Chondrocyte (in vitro differentiated cells): ENCODE measurements at regions not wholly inside any gene's neighbourhood (a gene's known extent, or its start where the extent isn't known, plus 50 kb on each side); places are given as distances from the start of the nearest gene placed in this dataset.

Experiments used
- DNase-seq: peaks from one replicate; pipeline ENCODE4 v3.0.0; 2021; ENCODE audit warnings: mixed read lengths, low spot score
- H3K27ac Mint-ChIP-seq: one replicate; pipeline ENCODE4 v1.8.0; 2021; ENCODE audit warnings: mild to moderate bottlenecking, moderate library complexity, mixed read lengths; ENCODE audit not compliant: unreplicated experiment
- H3K27me3 Mint-ChIP-seq: 2 replicates; pipeline ENCODE4 v1.8.0; 2021; ENCODE audit warnings: low read depth, mixed read lengths
- H3K36me3 Mint-ChIP-seq: 2 replicates; pipeline ENCODE4 v1.8.0; 2021; ENCODE audit warnings: low read depth, mixed read lengths
- H3K4me1 Mint-ChIP-seq: 2 replicates; pipeline ENCODE4 v1.8.0; 2021; ENCODE audit warnings: low read depth, mild to moderate bottlenecking, mixed read lengths
- H3K4me3 Mint-ChIP-seq: one replicate; pipeline ENCODE4 v1.8.0; 2021; ENCODE audit warnings: mild to moderate bottlenecking, moderate library complexity, mixed read lengths; ENCODE audit not compliant: unreplicated experiment
- H3K9me3 Mint-ChIP-seq: 2 replicates; pipeline ENCODE4 v1.8.0; 2021; ENCODE audit warnings: low read depth, mixed read lengths
- TF ChIP-seq, protein P1 (sequence below): fragments of 200-600 bp; sonication (generic); IDR thresholded peaks from 2 replicates; pipeline ENCODE4 v1.5.0; 2021; ENCODE audit warnings: antibody characterized with exemption, mild to moderate bottlenecking, moderate library complexity

DNA sequence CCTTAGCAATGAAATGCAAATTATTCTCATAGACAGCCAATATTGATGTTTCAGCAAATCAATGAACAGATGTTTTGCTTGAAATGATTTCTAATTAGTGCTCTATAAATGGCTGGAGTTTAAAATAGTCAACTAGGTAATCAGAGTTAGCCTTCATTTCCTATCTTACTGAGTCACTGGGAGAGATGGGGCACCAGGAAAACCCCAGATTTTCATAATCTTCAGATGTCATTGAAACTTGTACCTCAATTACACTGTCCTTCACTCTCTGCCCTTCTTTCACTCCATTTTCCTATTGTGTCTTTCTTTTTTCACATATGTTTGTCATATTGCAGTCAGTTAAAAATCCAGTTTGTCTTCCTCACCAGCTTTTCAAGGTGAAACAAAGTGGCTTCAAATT is 92.7 kb downstream of the C12orf75 start:
- DNase-seq, result no peak
- Mint-ChIP-seq H3K27ac (no peak overlapping the region), H3K36me3 (peaks cover 5% of the 10 kb centered on the region), H3K4me1 (peaks cover 66% of the 10 kb centered on the region), H3K9me3 (peaks cover 3% of the 10 kb centered on the region), H3K4me3 (no peak overlapping the region), H3K27me3 (no peaks in the 10 kb centered on the region)
- TF ChIP-seq, protein P1, sequence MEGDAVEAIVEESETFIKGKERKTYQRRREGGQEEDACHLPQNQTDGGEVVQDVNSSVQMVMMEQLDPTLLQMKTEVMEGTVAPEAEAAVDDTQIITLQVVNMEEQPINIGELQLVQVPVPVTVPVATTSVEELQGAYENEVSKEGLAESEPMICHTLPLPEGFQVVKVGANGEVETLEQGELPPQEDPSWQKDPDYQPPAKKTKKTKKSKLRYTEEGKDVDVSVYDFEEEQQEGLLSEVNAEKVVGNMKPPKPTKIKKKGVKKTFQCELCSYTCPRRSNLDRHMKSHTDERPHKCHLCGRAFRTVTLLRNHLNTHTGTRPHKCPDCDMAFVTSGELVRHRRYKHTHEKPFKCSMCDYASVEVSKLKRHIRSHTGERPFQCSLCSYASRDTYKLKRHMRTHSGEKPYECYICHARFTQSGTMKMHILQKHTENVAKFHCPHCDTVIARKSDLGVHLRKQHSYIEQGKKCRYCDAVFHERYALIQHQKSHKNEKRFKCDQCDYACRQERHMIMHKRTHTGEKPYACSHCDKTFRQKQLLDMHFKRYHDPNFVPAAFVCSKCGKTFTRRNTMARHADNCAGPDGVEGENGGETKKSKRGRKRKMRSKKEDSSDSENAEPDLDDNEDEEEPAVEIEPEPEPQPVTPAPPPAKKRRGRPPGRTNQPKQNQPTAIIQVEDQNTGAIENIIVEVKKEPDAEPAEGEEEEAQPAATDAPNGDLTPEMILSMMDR, result no peak

DNA sequence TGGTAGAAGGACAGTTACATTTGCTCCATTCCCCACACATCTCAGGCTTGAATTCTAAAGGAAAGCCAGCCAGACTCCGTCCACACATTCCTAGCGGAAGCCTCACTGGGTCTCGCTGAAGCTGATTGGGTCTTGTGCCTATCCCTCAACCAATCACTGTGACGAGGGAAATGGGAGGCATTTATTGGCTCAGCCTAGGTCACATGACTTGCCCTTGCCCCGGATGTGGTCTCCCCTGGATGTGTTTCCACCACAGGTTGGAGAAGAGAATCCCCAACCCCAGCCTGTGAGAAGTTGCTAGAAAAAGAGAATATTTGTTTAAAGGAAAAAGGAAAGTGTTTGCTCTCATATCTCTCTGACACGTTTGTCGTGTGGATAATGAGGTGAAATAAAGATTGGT is 93.4 kb downstream of the C12orf75 start:
- Mint-ChIP-seq H3K36me3 (peaks cover 5% of the 10 kb centered on the region), H3K9me3 (peaks cover 4% of the 10 kb centered on the region), H3K27me3 (no peaks in the 10 kb centered on the region), H3K27ac (no peak overlapping the region), H3K4me3 (no peak overlapping the region), H3K4me1 (peaks cover 63% of the 10 kb centered on the region)
- TF ChIP-seq, protein P1, result no peak
- no peak for DNase-seq

DNA sequence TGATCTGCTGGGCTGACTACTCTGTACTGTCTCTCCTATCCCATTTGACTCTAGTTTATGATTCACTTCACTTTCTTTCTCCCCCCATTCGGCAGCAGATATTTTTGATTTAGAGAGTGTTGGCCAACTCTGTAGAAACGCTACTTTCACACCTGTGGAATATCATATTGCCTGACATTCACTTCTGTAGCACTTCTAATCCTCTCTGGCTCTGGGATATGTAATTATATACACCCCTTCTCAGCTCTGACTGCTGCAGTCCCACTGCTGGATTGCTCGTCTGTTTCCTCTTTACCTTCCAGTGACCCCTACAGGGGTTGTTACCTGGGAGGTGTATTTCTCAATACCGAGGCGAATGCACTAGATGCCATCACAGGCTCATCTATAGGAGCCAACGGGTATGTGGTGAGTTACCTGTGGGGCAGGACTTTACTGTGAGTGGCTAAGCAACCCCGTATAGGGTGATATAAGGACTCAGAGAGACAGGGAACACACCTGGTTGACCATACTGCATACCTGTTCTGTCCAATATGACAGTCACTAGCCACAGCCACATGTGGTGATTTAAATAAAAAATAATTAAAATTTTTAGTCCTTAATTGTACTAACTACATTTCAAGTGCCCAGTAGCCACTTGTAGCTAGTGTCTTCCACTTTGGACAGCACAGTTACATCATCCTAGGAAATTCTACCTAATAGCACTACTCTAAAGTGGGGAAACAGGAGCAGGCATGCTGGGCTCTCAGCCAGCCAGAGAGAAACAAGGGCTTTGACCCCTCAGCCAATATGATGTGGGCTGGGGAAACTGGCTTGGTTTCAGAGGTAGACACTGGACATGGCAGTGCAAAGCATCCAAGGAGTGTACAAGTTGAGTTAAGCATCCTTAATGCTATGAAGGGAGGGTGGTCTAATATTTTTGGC is 95.0 kb downstream of the C12orf75 start:
- Mint-ChIP-seq H3K4me1 (peaks cover 48% of the 10 kb centered on the region), H3K9me3 (peaks cover 4% of the 10 kb centered on the region), H3K36me3 (peaks cover 5% of the 10 kb centered on the region), H3K27ac (no peak overlapping the region), H3K4me3 (no peak overlapping the region), H3K27me3 (no peaks in the 10 kb centered on the region)
- DNase-seq, result no peak
- TF ChIP-seq, protein P1, result no peak

DNA sequence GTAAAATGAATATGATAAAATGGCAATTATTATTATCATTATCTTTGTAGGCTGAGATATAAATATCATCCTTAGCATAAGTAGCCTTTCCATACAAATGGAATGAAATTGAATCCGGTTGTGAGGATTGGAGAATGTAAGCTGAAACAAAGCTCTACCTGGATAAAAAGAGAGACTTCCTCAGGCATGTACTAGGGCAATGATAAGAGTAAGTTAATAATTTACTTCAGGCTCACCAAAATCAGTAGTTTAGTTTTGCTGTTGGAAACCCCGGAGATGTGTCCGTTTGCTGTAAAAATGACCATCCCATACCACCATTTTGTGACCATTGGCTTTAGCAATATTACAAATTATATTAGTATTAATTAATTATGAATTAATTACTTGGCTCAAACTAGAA is 96.3 kb downstream of the C12orf75 start:
- DNase-seq, result no peak
- Mint-ChIP-seq H3K4me3 (no peak overlapping the region), H3K27ac (no peak overlapping the region), H3K36me3 (peaks cover 5% of the 10 kb centered on the region), H3K9me3 (peaks cover 4% of the 10 kb centered on the region), H3K4me1 (peaks cover 42% of the 10 kb centered on the region), H3K27me3 (no peaks in the 10 kb centered on the region)
- TF ChIP-seq, protein P1, result no peak

DNA sequence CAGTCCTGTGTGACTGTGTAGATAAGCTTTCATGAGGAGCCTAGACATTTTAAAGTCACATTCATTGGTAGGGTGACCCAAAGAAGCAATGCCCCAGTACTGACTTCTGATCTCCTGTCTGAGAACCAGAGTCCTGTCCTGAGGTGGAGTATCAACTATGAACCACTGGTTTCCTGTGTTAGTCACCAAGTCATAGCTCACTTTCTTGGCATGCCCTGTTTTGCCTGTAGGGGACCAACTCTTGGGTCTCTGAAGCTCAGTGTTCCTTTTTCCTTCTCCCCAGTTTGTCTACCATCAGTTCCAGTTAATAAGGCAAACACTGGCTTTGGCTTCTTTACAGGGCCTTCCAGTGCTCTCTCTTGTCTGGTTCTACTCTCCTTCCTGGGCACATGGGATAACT is 97.4 kb downstream of the C12orf75 start:
- no peak for DNase-seq

More for the DNA sequence above, 97.4 kb downstream of the C12orf75 start:
- peaks cover 5% of the 10 kb centered on the region for H3K36me3 Mint-ChIP-seq
- no peak overlapping the region for H3K27ac Mint-ChIP-seq
- TF ChIP-seq, protein P1, result peak; percentile 28
- H3K9me3 Mint-ChIP-seq, result peaks cover 4% of the 10 kb centered on the region
- peaks cover 34% of the 10 kb centered on the region for H3K4me1 Mint-ChIP-seq
- H3K4me3 Mint-ChIP-seq, result no peak overlapping the region
- no peaks in the 10 kb centered on the region for H3K27me3 Mint-ChIP-seq
